Esophagus (tissue), 2 donors: ENCODE measurements at regions not wholly inside any gene's neighbourhood (a gene's known extent, or its start where the extent isn't known, plus 50 kb on each side); places are given as distances from the start of the nearest gene placed in this dataset.

ENCODE experiments used
- H3K27ac ChIP-seq, 2 donors: one replicate each; pipeline ENCODE4 v1.5.1; 2013; ENCODE audit warnings: low read depth in 2 of 2, mild to moderate bottlenecking in 2 of 2, inconsistent platforms in 1 of 2, low read length in 1 of 2, moderate library complexity in 1 of 2
- H3K27me3 ChIP-seq, 2 donors: one replicate each; pipeline ENCODE4 v1.6.1; 2013; ENCODE audit warnings: low read length in 2 of 2, control low read depth in 1 of 2, mild to moderate bottlenecking in 1 of 2; ENCODE audit not compliant: insufficient read depth in 2 of 2, control insufficient read depth in 1 of 2
- H3K36me3 ChIP-seq, 2 donors: one replicate each; pipeline ENCODE4 v1.6.1; 2013; ENCODE audit warnings: low read length in 1 of 2; ENCODE audit not compliant: control insufficient read depth in 2 of 2, insufficient read depth in 2 of 2
- H3K4me1 ChIP-seq, 2 donors: one replicate each; pipeline ENCODE4 v1.6.1; 2013; ENCODE audit warnings: low read length in 1 of 2; ENCODE audit not compliant: control insufficient read depth in 2 of 2, insufficient read depth in 2 of 2
- H3K4me3 ChIP-seq, 2 donors: one replicate each; pipeline ENCODE4 v1.5.1; 2013; ENCODE audit warnings: low read length in 2 of 2, mild to moderate bottlenecking in 2 of 2, low read depth in 1 of 2, moderate library complexity in 1 of 2
- H3K9me3 ChIP-seq, 2 donors: one replicate each; pipeline ENCODE4 v1.6.1; 2013; ENCODE audit warnings: mild to moderate bottlenecking in 2 of 2, low read depth in 1 of 2, low read length in 1 of 2, moderate library complexity in 1 of 2; ENCODE audit not compliant: control insufficient read depth in 2 of 2, insufficient read depth in 1 of 2
- WGBS, 2 donors: extraction: QIAGEN DNeasy Blood & Tissue Kit; methylation state at CpG; one replicate each; pipeline ENCODE4 v1.1.7; 2013; 5-methylcytosine and 5-hydroxymethylcytosine counted together
- donor health status: healthy with polysubstance abuse.
- donor health status: Bipolar disorder and iron deficiency.

DNA sequence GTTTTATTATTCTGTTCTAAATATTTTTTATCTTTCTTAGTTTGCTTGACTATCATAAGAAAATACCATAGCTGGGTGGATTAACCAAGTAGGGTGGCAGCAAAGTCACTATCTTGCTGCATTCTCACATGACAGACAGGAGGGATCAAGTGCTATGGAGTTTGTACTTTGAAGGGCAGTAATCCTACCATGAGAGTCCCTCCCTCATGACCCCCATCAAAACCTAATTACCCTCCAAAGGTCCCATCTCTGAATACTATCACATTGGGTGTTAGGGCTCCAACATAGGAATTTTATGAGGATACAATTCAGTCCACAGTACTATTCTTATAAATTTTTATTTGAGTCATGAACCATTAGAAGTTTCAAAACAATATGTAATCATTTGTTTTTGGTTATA lies 388.5 kb upstream of the B3GALT2 start:
- Histone ChIP-seq H3K4me1 (no peaks in the 10 kb centered on the region), H3K36me3 (no peaks in the 10 kb centered on the region), H3K4me3 (no peak overlapping the region), H3K9me3 (no peaks in the 10 kb centered on the region), H3K27ac (no peak overlapping the region), H3K27me3 (no peaks in the 10 kb centered on the region)

DNA sequence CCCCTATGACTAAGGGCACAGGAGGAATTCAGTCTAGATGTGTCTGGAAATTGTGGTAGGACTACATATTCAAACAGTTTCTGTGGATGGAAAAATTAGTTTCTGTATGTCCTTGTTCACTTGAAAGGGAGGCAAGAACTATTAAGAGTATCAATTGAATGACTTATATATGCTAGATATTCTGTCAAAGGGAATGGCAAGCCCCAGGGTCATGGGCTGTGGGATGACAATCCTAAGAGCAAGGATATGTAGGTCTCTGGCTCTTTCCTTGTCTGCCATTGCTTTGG lies 383.5 kb upstream of the B3GALT2 start:
- no peaks in the 10 kb centered on the region for H3K4me1 ChIP-seq
- H3K27me3 ChIP-seq: no peaks in the 10 kb centered on the region
- H3K9me3 ChIP-seq: no peaks in the 10 kb centered on the region
- H3K27ac ChIP-seq: no peak overlapping the region
- no peak overlapping the region for H3K4me3 ChIP-seq
- H3K36me3 ChIP-seq: no peaks in the 10 kb centered on the region

DNA sequence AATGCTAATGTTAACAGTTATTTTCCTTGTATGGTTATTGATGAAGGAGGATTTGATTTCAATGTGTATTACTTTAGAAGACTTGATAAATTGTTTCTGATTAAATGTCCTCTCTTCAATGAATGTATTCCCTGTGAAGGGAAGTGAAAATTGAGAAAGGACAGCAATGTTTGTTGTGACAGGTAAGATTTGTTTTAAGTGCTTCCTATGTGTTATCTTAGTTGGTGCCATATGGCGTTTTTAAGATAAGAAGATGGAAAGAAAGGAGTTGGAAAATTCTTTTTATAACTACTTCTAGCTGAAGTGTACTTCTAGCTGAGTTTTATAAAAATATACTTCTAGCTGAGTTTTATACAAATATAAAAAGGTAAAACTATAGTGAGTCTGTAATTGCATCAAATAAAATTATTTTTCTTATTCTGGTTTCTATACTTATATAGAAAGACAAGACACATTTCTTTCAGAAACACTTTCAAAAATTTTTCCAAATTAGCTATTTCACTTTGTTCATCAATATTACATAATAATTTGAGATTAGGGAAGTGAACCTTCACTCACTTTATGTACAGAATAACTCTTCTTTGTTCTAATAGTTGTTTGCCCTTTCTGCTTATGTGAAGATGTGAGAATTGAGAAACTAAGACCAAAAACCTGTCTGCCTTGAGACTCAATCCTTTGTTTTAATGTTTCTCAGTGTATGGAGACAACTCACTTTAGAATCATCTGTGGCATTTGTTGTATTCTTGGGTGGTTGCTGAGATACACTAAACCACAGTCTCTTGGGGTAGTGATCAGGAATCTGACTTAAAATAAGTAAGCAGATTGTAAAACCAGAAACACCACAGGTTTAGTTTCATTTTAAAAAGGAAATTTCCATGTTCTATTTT lies 382.9 kb upstream of the B3GALT2 start:
- H3K9me3 ChIP-seq: no peaks in the 10 kb centered on the region
- H3K4me3 ChIP-seq: no peak overlapping the region
- H3K27me3 ChIP-seq: no peaks in the 10 kb centered on the region
- H3K27ac ChIP-seq: no peak overlapping the region
- 26 to 56% methylated on average over 1 of the region's 1 CpG for whole genome bisulfite sequencing, 2 donors
- no peaks in the 10 kb centered on the region for H3K36me3 ChIP-seq
- no peaks in the 10 kb centered on the region for H3K4me1 ChIP-seq

DNA sequence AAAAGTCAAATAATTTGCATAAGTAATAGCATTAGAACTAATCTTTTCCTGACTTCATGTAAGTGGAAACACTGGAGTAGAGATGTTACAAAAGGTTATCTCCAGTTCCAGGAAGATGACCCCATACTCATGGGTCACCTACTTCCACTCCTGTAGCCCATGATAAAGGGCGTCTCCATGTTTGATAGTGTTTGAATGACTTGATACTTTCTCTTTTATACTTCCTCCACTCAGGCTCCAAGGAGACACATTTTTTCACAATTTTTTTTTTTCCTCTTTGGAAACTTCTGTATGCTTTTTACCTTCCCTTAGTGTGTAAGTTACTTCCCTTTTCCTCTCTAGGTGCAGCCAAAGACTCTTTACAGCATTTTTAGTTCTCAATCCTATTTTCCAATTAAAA lies 382.1 kb upstream of the B3GALT2 start:
- no peaks in the 10 kb centered on the region for H3K4me1 ChIP-seq
- no peaks in the 10 kb centered on the region for H3K9me3 ChIP-seq
- H3K27me3 ChIP-seq: no peaks in the 10 kb centered on the region
- 65% methylated on average over 1 of the region's 1 CpG for WGBS, 2 donors
- H3K4me3 ChIP-seq: no peak overlapping the region
- no peak overlapping the region for H3K27ac ChIP-seq
- H3K36me3 ChIP-seq: no peaks in the 10 kb centered on the region

DNA sequence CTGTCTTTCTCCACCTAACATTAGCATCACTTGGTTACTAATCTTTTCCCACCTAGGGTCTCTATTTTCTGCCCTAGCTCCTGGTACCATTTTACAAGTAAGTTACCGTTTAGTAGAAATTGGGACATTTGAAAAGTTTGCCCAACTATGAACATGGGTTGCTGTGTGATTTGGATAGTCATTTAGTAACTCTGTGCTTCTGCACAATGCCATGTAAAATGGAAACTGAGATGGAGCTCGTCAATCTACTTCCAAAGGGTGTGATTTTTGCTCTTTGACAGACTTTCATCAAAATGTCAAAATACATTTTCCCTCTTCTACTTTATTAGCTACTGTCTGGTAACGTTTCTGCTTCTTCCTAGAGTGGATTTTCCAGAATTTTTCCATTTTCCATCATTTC lies 381.5 kb upstream of the B3GALT2 start:
- Histone ChIP-seq H3K4me3 (no peak overlapping the region), H3K36me3 (no peaks in the 10 kb centered on the region), H3K9me3 (no peaks in the 10 kb centered on the region), H3K27me3 (no peaks in the 10 kb centered on the region), H3K27ac (no peak overlapping the region), H3K4me1 (no peaks in the 10 kb centered on the region)
- 80 to 82% methylated on average over 3 of the region's 3 CpGs for WGBS, 2 donors

DNA sequence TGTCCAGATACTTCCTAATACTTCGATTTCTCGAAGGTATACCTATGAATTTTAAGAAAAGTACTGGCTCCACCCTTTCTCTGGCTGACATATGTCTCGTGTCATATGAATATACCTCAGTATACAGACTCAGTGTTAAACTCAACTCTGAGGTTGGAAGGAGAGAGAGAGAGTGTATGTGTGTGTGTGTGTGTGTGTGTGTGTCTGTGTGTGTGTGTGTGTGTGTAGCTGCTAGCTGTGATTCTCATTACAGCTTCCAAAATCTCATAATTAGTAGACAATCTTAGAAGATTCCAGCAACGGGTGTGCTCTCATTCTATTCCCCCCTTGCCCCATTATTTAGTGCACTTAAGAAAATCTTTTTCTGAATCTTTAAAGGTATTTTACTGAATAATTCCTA lies 380.3 kb upstream of the B3GALT2 start:
- Histone ChIP-seq H3K4me3 (no peak overlapping the region), H3K27ac (no peak overlapping the region), H3K4me1 (no peaks in the 10 kb centered on the region), H3K27me3 (no peaks in the 10 kb centered on the region), H3K36me3 (no peaks in the 10 kb centered on the region), H3K9me3 (no peaks in the 10 kb centered on the region)
- WGBS, 2 donors: 90 to 93% methylated on average over 4 of the region's 4 CpGs

DNA sequence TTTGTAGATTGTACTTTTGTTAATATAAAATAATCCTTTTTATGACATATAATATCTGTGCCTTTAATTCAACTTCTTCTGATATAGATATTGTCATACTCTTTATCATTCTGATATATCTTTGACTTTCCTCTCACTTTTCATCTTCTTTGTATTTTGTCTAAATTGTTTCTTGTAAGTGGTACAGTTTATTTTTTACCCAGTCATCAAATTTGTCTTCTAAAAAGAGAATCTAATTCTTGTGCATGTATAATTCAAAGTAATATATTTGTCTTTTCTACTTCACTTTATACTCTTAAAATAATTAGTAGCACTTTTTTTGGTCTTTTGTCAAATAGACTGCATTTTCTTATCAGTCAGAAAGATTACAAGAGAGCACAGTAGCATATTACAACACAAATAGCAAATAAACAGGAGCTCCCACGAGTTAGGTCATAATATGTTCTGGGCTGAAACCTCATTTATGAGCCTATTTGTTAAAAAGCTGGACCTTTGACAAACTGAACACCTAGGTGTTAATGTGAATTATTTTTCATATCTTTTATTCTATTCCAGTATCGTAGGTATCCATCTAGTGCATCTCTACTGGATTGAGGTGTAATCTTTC lies 379.7 kb upstream of the B3GALT2 start:
- WGBS, 2 donors: 67 to 81% methylated on average over 2 of the region's 2 CpGs
- H3K27ac ChIP-seq: no peak overlapping the region
- no peak overlapping the region for H3K4me3 ChIP-seq
- H3K36me3 ChIP-seq: no peaks in the 10 kb centered on the region
- no peaks in the 10 kb centered on the region for H3K4me1 ChIP-seq
- no peaks in the 10 kb centered on the region for H3K27me3 ChIP-seq
- no peaks in the 10 kb centered on the region for H3K9me3 ChIP-seq

DNA sequence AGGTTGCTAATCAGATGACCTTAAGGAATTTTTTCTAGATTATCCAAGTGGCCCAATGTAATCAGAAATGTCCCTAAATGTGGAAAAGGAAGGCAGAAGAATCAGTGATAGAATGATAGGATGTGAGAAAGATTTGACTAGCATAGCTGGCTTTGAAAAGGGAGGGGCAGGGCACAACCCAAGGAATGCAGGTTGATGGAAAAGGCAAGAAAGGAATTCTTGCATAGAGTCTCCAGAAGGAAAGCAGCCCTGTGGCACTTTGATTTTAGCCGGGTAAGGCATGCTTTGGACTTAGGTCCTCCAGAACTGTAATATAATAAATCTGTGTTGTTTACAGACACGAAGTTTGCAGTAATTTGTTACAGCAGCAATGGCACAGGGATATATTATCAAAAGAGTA lies 375.7 kb upstream of the B3GALT2 start:
- no peak overlapping the region for H3K27ac ChIP-seq
- H3K4me3 ChIP-seq: no peak overlapping the region
- WGBS, 2 donors: 51 to 68% methylated on average over 2 of the region's 2 CpGs
- H3K36me3 ChIP-seq: no peaks in the 10 kb centered on the region
- no peaks in the 10 kb centered on the region for H3K9me3 ChIP-seq
- no peaks in the 10 kb centered on the region for H3K4me1 ChIP-seq
- H3K27me3 ChIP-seq: no peaks in the 10 kb centered on the region

DNA sequence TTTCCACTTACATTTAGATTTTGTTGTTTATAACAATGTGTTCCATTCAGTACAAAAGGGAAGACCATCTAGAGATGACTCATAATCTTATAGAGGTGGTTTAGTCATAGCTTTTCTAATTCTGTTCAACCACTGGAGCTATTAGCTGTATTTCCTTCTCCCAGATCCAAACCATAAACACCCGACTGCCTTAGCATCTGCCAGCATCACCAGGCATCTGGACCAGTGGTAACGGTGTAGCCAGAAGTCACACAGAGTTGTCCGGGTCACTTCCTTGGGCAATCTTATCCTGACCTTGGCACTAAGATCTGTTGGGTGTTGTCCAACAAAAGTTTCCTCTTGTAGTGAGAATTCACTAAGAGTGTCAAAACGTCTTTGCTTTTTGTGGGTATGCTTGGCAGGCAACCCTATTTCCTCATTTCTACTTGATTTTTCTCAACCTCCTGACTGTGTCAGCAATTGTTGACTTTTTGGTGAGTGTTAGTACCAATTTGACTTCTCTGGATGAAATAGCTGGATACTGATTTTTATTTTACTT lies 372.1 kb upstream of the B3GALT2 start:
- no peaks in the 10 kb centered on the region for H3K9me3 ChIP-seq
- H3K27me3 ChIP-seq: no peaks in the 10 kb centered on the region
- no peak overlapping the region for H3K27ac ChIP-seq

More for the DNA sequence above, 372.1 kb upstream of the B3GALT2 start:
- Histone ChIP-seq H3K4me1 (no peaks in the 10 kb centered on the region), H3K36me3 (no peaks in the 10 kb centered on the region), H3K4me3 (no peak overlapping the region)
- WGBS, 2 donors: 16 to 24% methylated on average over 4 of the region's 4 CpGs
